Nephron progenitor cell (in vitro differentiated cells): ENCODE measurements at regions not wholly inside any gene's neighbourhood (a gene's known extent, or its start where the extent isn't known, plus 50 kb on each side); places are given as distances from the start of the nearest gene placed in this dataset.

Experiments used
- DNase-seq: peaks from one replicate; pipeline ENCODE4 v3.0.0; 2021
- H3K27ac Mint-ChIP-seq: 2 replicates; pipeline ENCODE4 v1.8.0; 2021; ENCODE audit warnings: mild to moderate bottlenecking, moderate library complexity, mixed read lengths
- H3K27me3 Mint-ChIP-seq: 2 replicates; pipeline ENCODE4 v1.8.0; 2021; ENCODE audit warnings: mild to moderate bottlenecking, low read depth, mixed read lengths; ENCODE audit not compliant: poor library complexity
- H3K36me3 Mint-ChIP-seq: 2 replicates; pipeline ENCODE4 v1.8.0; 2021; ENCODE audit warnings: low read depth, mixed read lengths
- H3K4me1 Mint-ChIP-seq: 2 replicates; pipeline ENCODE4 v1.8.0; 2021; ENCODE audit warnings: mixed read lengths
- H3K4me3 Mint-ChIP-seq: 2 replicates; pipeline ENCODE4 v1.8.0; 2021; ENCODE audit warnings: mild to moderate bottlenecking, moderate library complexity, mixed read lengths
- H3K9me3 Mint-ChIP-seq: 2 replicates; pipeline ENCODE4 v1.8.0; 2021; ENCODE audit warnings: mild to moderate bottlenecking, moderate library complexity, mixed read lengths
- TF ChIP-seq, protein P1 (sequence below): fragments of 200-600 bp; sonication (generic); IDR thresholded peaks from 2 replicates; pipeline ENCODE4 v1.5.0; 2021; ENCODE audit warnings: antibody characterized with exemption

DNA sequence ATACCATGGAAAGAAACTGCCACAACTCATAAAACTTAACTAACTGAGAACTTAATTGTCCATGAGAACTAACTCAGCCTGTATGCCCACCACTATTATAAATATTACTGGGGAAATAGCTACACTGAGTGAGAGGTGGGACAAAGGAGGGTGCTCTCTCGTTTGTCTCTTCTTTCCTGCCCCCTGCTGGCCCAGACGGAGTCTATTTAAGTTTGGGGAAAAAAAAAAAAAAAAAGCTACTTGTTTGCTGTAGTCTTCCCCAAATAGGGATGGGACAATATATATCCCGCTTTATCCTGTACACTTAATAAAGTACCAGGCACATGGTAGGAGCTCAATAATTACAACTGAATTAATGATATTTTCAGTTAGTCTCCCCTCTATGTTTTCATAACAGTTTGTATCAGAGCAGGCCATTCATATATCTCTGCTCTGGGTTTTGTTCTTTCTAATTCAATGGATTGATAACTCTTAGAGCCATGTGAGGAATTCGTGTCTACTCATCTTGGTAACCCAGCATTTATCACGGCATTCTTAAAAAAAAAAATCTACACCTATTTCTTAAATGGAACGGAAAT lies 647.6 kb upstream of the PKDCC start:
- H3K9me3 Mint-ChIP-seq, result peaks cover 9% of the 10 kb centered on the region
- TF ChIP-seq, protein P1, sequence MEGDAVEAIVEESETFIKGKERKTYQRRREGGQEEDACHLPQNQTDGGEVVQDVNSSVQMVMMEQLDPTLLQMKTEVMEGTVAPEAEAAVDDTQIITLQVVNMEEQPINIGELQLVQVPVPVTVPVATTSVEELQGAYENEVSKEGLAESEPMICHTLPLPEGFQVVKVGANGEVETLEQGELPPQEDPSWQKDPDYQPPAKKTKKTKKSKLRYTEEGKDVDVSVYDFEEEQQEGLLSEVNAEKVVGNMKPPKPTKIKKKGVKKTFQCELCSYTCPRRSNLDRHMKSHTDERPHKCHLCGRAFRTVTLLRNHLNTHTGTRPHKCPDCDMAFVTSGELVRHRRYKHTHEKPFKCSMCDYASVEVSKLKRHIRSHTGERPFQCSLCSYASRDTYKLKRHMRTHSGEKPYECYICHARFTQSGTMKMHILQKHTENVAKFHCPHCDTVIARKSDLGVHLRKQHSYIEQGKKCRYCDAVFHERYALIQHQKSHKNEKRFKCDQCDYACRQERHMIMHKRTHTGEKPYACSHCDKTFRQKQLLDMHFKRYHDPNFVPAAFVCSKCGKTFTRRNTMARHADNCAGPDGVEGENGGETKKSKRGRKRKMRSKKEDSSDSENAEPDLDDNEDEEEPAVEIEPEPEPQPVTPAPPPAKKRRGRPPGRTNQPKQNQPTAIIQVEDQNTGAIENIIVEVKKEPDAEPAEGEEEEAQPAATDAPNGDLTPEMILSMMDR, result peak; percentile 57
- H3K36me3 Mint-ChIP-seq, result no peaks in the 10 kb centered on the region
- no peak overlapping the region for H3K4me3 Mint-ChIP-seq
- no peak overlapping the region for H3K27ac Mint-ChIP-seq
- H3K27me3 Mint-ChIP-seq, result no peaks in the 10 kb centered on the region
- peaks cover 7% of the 10 kb centered on the region for H3K4me1 Mint-ChIP-seq
- peak; percentile 45 for DNase-seq

DNA sequence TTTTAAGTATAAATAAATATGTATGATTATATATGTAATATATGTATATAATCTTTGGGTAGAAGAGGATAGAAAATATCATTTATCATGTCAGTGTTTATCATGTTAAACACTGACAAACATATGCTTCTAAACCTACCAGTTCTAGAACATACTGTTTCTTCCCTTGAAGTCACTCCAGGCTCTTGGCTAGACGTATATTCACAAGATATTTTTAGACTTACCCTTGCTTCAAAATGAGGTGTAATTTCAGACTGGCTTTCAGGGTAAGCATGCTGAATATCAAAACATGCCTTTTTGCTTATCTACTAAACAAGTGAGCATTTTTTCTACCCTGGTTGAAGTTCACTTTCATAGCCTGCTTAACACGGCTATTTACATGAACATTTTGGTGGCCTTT lies 642.4 kb upstream of the PKDCC start:
- Mint-ChIP-seq H3K36me3 (no peaks in the 10 kb centered on the region), H3K27me3 (peaks cover 3% of the 10 kb centered on the region), H3K4me3 (no peak overlapping the region), H3K27ac (no peak overlapping the region), H3K9me3 (peaks cover 2% of the 10 kb centered on the region), H3K4me1 (no peaks in the 10 kb centered on the region)
- TF ChIP-seq, protein P1, result no peak
- DNase-seq, result no peak

DNA sequence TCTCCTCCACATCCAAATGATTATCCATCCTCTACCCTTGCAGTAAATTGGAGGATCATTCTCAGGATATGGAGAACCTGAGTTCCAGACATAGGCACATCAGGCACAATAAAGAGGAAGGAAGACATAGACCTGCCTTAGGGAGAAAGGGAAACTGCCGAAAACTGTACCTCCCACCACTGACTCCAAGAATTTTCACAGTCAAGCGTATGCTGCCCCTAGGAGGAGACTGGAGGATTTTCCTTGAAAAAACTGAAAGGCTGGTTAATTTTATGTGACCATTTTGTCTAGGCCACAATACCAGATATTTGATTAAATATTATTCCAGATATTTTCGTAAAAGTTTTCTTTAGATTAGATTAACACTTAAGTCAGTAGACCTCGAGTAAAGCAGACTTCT lies 638.5 kb upstream of the PKDCC start:
- peaks cover 3% of the 10 kb centered on the region for H3K27me3 Mint-ChIP-seq
- no peak overlapping the region for H3K4me3 Mint-ChIP-seq
- DNase-seq, result no peak
- TF ChIP-seq, protein P1, result no peak
- no peaks in the 10 kb centered on the region for H3K36me3 Mint-ChIP-seq
- H3K4me1 Mint-ChIP-seq, result no peaks in the 10 kb centered on the region
- peaks cover 7% of the 10 kb centered on the region for H3K9me3 Mint-ChIP-seq
- H3K27ac Mint-ChIP-seq, result no peak overlapping the region

DNA sequence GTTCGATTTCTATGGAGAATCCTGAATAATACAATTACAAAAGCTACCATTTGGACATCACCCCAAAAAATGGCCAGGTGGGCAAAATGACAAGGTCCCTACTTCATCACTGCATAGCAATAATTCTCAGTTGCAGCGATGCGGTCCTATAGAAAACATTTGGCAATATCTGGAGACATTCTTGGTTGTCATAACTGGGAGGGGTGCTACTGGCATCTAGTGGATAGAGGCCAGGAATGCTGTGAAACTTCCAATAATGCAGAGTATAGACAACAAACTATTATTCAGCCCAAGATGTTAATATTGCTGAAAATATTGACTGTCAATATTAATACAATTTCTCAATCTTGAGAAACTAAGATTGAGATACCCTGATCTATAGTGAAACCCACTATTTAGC lies 637.8 kb upstream of the PKDCC start:
- TF ChIP-seq, protein P1, result no peak
- no peaks in the 10 kb centered on the region for H3K36me3 Mint-ChIP-seq
- H3K4me1 Mint-ChIP-seq, result no peaks in the 10 kb centered on the region
- no peak overlapping the region for H3K27ac Mint-ChIP-seq
- peaks cover 3% of the 10 kb centered on the region for H3K27me3 Mint-ChIP-seq
- DNase-seq, result no peak
- H3K4me3 Mint-ChIP-seq, result no peak overlapping the region
- peaks cover 7% of the 10 kb centered on the region for H3K9me3 Mint-ChIP-seq

DNA sequence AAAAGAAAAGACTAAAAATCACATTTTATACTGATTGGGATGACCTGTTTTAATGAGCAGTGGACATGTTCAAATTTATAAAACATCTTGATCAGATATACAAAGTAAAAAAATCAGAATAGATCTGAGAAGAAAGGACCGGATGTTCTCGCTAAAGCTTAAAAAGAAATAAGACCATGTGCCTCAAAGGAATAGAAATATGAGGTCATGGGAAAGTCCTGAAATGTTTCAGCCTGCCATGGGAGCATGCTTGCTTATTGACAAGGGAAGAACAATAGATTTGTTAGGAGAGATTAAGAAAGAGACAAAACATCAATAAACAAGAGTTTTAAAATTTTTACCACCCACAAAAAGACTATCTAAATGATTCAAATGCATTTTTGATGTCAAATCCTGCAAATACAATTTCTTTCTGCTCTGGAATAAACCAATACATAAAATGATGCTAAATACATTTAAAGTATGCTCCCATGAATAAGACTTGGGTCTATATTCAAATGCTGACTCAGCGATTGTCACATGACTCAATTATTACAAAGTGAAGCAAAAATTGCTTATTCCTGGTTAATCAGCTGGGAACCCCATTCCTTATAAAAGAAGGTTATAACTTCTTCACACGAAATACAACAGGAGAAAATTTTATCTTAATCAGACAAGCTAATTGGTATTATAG lies 633.9 kb upstream of the PKDCC start:
- Mint-ChIP-seq H3K9me3 (peaks cover 7% of the 10 kb centered on the region), H3K27ac (no peak overlapping the region), H3K4me1 (no peaks in the 10 kb centered on the region), H3K27me3 (no peaks in the 10 kb centered on the region), H3K36me3 (no peaks in the 10 kb centered on the region), H3K4me3 (no peak overlapping the region)
- no peak for DNase-seq
- TF ChIP-seq, protein P1, result no peak
